ENCODE measurements at regions not wholly inside any gene's neighbourhood (a gene's known extent, or its start where the extent isn't known, plus 50 kb on each side); places are given as distances from the start of the nearest gene placed in this dataset.

DNA sequence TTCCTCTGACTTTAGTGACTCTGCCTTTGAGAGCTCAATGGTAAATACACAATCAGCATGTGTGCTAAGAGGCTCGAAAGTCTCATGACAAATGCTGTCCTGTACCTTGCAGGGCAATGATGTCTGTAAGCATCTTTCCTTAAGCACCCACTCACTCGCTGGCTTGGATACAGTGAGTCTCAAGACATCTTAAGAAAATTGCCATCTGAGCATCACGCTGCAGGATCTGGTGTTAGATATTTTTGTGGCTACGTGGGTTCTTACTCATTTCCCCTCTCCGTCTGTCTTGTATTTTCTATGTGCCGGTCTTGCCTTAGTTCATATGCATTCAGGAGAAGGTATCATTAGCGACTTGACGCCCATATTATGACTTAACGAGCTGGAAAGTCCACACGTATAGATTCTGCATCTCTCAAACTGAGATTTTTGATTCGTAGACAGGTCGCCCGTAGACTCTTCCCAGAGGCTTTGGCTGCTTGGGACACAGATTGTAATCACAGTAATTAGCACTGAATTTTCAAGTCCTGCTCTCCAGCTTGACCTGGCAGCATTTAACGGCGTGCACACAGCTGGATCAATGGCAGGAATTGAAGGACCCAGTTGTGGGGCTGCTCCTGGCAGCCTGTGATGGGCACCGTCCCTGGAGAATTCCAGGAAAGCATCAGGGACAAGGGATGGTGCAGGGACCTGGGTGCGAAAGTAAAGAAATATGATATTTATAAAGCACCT, 231.2 kb downstream of the ZIC5 start:
- no peak for TF ChIP-seq POLR2A (IDR thresholded peaks at IDR 0.05)
- TF ChIP-seq, protein P1, sequence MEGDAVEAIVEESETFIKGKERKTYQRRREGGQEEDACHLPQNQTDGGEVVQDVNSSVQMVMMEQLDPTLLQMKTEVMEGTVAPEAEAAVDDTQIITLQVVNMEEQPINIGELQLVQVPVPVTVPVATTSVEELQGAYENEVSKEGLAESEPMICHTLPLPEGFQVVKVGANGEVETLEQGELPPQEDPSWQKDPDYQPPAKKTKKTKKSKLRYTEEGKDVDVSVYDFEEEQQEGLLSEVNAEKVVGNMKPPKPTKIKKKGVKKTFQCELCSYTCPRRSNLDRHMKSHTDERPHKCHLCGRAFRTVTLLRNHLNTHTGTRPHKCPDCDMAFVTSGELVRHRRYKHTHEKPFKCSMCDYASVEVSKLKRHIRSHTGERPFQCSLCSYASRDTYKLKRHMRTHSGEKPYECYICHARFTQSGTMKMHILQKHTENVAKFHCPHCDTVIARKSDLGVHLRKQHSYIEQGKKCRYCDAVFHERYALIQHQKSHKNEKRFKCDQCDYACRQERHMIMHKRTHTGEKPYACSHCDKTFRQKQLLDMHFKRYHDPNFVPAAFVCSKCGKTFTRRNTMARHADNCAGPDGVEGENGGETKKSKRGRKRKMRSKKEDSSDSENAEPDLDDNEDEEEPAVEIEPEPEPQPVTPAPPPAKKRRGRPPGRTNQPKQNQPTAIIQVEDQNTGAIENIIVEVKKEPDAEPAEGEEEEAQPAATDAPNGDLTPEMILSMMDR (IDR thresholded peaks at IDR 0.05) = no peak
